ENCODE measurements at regions not wholly inside any gene's neighbourhood (a gene's known extent, or its start where the extent isn't known, plus 50 kb on each side); places are given as distances from the start of the nearest gene placed in this dataset.

DNA sequence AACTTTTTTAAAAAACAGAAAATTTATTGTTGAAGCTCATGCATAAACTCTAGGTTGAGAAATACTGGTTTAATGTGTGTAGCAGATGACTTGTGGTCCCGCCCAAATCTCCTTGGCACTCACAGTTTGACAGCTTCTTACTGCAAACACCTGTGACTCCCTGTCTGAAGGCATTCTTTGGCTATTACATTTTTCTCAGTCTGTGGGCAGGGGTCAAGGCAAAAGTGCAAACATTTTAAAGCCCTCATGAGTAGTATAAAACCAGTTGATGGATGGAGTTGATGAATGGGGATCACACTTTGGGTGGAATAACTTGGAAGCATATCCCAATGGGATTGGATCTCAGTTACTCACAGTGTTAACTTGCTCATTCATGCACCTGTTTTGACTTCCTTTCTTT lies 1007.0 kb upstream of the NUDT12 start:
- DNase-seq: no peak
- Histone ChIP-seq H2BK15ac (ENCODE audit: low read depth, low read length) (no peak overlapping the region), H3K23me2 (ENCODE audit: insufficient read length, low read depth, low read length, poor library complexity, severe bottlenecking) (no peaks in the 10 kb centered on the region), H3K9ac (ENCODE audit: extremely low read depth, insufficient read length, low read length) (no peak overlapping the region), H3K27ac (ENCODE audit: insufficient read length, low read depth, low read length) (no peak overlapping the region), H4K91ac (ENCODE audit: insufficient read length, low read depth, low read length) (no peak overlapping the region), H2BK12ac (ENCODE audit: insufficient read length, low read depth, low read length) (no peak overlapping the region), H3K4me1 (ENCODE audit: insufficient read depth, low read length) (no peaks in the 10 kb centered on the region), H2BK120ac (ENCODE audit: low read depth, low read length, poor library complexity, severe bottlenecking) (no peak overlapping the region), H4K5ac (ENCODE audit: insufficient read length, low read depth, low read length) (no peak overlapping the region), H2AFZ (ENCODE audit: low read length) (no peak overlapping the region), H4K8ac (replicated peaks; ENCODE audit: insufficient read length, low read depth, low read length) (no peak overlapping the region), H3K4ac (ENCODE audit: low read depth, low read length) (no peak overlapping the region), H3K14ac (ENCODE audit: insufficient read depth, low read length) (no peak overlapping the region), H3K4me2 (ENCODE audit: insufficient read depth, insufficient read length, low read length) (no peak overlapping the region), H3K79me1 (ENCODE audit: insufficient read depth, low read depth, low read length, poor library complexity, severe bottlenecking) (no peaks in the 10 kb centered on the region), H2AK5ac (ENCODE audit: insufficient read length, low read length) (no peak overlapping the region), H3K79me2 (ENCODE audit: insufficient read depth, low read length) (no peaks in the 10 kb centered on the region), H3K9me3 (ENCODE audit: control insufficient read depth, low read depth, low read length) (no peaks in the 10 kb centered on the region), H3K27me3 (ENCODE audit: insufficient read depth, low read length) (no peaks in the 10 kb centered on the region), H2BK20ac (ENCODE audit: low read depth, low read length, poor library complexity, severe bottlenecking) (no peak overlapping the region), H3T11ph (ENCODE audit: low read length) (no peak overlapping the region), H4K20me1 (ENCODE audit: control insufficient read depth, insufficient read depth, insufficient read length) (no peaks in the 10 kb centered on the region), H2BK5ac (ENCODE audit: insufficient read length, low read length) (no peak overlapping the region), H3K23ac (ENCODE audit: insufficient read length, low read depth, low read length) (no peak overlapping the region), H3K18ac (ENCODE audit: insufficient read length, low read depth, low read length) (no peak overlapping the region), H3K56ac (ENCODE audit: insufficient read length, low read depth, low read length) (no peak overlapping the region)
- Mint-ChIP-seq H3K27me3 (ENCODE audit: low read depth) (no peaks in the 10 kb centered on the region), H3K9me3 (no peaks in the 10 kb centered on the region; a peak in 1 of 5 replicates), H3K27ac (no peak overlapping the region), H3K4me3 (no peak overlapping the region), H3K4me1 (peaks cover 6 to 10% of the 10 kb centered on the region in 2 experiments), H3K36me3 (ENCODE audit: insufficient read depth in 1 of 3, low read depth in 3 of 3) (no peaks in the 10 kb centered on the region; a peak in 1 of 7 replicates)
- TF ChIP-seq, protein P1, sequence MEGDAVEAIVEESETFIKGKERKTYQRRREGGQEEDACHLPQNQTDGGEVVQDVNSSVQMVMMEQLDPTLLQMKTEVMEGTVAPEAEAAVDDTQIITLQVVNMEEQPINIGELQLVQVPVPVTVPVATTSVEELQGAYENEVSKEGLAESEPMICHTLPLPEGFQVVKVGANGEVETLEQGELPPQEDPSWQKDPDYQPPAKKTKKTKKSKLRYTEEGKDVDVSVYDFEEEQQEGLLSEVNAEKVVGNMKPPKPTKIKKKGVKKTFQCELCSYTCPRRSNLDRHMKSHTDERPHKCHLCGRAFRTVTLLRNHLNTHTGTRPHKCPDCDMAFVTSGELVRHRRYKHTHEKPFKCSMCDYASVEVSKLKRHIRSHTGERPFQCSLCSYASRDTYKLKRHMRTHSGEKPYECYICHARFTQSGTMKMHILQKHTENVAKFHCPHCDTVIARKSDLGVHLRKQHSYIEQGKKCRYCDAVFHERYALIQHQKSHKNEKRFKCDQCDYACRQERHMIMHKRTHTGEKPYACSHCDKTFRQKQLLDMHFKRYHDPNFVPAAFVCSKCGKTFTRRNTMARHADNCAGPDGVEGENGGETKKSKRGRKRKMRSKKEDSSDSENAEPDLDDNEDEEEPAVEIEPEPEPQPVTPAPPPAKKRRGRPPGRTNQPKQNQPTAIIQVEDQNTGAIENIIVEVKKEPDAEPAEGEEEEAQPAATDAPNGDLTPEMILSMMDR (conservative IDR thresholded peaks at IDR 0.05): no peak
- no CpG with 5 or more reads among the region's 1 CpG for WGBS (ENCODE audit: extremely low coverage, insufficient read length, low lambda C conversion rate)
